ENCODE measurements at regions not wholly inside any gene's neighbourhood (a gene's known extent, or its start where the extent isn't known, plus 50 kb on each side); places are given as distances from the start of the nearest gene placed in this dataset.
A peak's percentile ranks its signal among the peaks of the same experiment; 100 is the strongest.

GRCh38 chr5:69019668-69020375, 74.0 kb upstream of the SLC30A5 start:
- Histone ChIP-seq H3K27me3 (replicated peaks) (no peaks in the 10 kb centered on the region), H3K4me3 (ENCODE audit: low read depth, low read length) (no peak overlapping the region), H3K36me3 (replicated peaks) (no peaks in the 10 kb centered on the region), H3K27ac (no peak overlapping the region)
- in situ Hi-C loops (cut with HindIII; ENCODE audit: low pct_ligation_motif_present, low sequenced_read_pairs): no loop called here
- no peak for TF ChIP-seq CTCF (IDR thresholded peaks at IDR 0.05; ENCODE audit: low read depth, low read length, missing control alignments)
- DNase-seq: no peak

GRCh38 chr5:69024241-69024651, 69.6 kb upstream of the SLC30A5 start:
- H3K27me3 ChIP-seq (replicated peaks): no peaks in the 10 kb centered on the region
- in situ Hi-C loops (cut with HindIII; ENCODE audit: low pct_ligation_motif_present, low sequenced_read_pairs): no loop called here
- TF ChIP-seq CTCF (IDR thresholded peaks at IDR 0.05; ENCODE audit: low read depth, low read length, missing control alignments): peak; percentile 68
- no peak overlapping the region for H3K27ac ChIP-seq
- no peak for DNase-seq
- H3K4me3 ChIP-seq (ENCODE audit: low read depth, low read length): no peak overlapping the region
- no peaks in the 10 kb centered on the region for H3K36me3 ChIP-seq (replicated peaks)

- Histone ChIP-seq H3K36me3 (replicated peaks) (no peaks in the 10 kb centered on the region), H3K4me3 (ENCODE audit: low read depth, low read length) (no peak overlapping the region), H3K27ac (no peak overlapping the region), H3K27me3 (replicated peaks) (no peaks in the 10 kb centered on the region)
- no peak for DNase-seq
- in situ Hi-C loops (cut with HindIII; ENCODE audit: low pct_ligation_motif_present, low sequenced_read_pairs): no loop called here
- no peak for TF ChIP-seq CTCF (IDR thresholded peaks at IDR 0.05; ENCODE audit: low read depth, low read length, missing control alignments)
These were observed 64.5 kb upstream of the SLC30A5 start for GRCh38 chr5:69029292-69029691.

- no peak for TF ChIP-seq CTCF (IDR thresholded peaks at IDR 0.05; ENCODE audit: low read depth, low read length, missing control alignments)
- in situ Hi-C loops (cut with HindIII; ENCODE audit: low pct_ligation_motif_present, low sequenced_read_pairs): no loop called here
- no peaks in the 10 kb centered on the region for H3K36me3 ChIP-seq (replicated peaks)
- H3K4me3 ChIP-seq (ENCODE audit: low read depth, low read length): no peak overlapping the region
- no peak for DNase-seq
- no peak overlapping the region for H3K27ac ChIP-seq
- no peaks in the 10 kb centered on the region for H3K27me3 ChIP-seq (replicated peaks)
These were observed 63.3 kb upstream of the SLC30A5 start for GRCh38 chr5:69030358-69031062.

GRCh38 chr5:69032009-69032408, 61.8 kb upstream of the SLC30A5 start:
- in situ Hi-C loops (cut with HindIII; ENCODE audit: low pct_ligation_motif_present, low sequenced_read_pairs): no loop called here
- peak; percentile 34 for TF ChIP-seq CTCF (IDR thresholded peaks at IDR 0.05; ENCODE audit: low read depth, low read length, missing control alignments)
- no peak for DNase-seq
- Histone ChIP-seq H3K36me3 (replicated peaks) (no peaks in the 10 kb centered on the region), H3K4me3 (ENCODE audit: low read depth, low read length) (no peak overlapping the region), H3K27ac (no peak overlapping the region), H3K27me3 (replicated peaks) (no peaks in the 10 kb centered on the region)
